ENCODE measurements at regions not wholly inside any gene's neighbourhood (a gene's known extent, or its start where the extent isn't known, plus 50 kb on each side); places are given as distances from the start of the nearest gene placed in this dataset.

DNA sequence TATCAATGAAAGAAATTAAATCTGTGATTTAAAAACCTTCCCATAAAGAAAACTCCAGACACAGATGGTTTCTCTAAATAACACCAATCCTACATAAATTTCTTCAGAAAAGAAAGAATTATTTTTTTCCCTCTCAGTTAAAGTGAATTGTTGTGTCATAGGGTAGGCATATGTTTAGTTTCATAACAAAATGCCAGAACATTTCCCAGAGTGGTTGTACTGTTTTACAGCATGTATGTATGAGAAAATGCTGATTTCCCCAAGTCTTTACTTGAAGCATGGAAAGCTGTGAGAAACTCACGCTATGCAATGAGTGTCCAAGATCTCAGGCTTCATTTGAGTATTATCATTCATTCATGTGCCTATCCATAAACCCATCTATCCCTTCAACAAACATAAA lies 582.5 kb downstream of the ELAVL2 start:
- no peaks in the 10 kb centered on the region for H3K9me1 ChIP-seq (ENCODE audit: control insufficient read depth, extremely low read depth, insufficient read depth, low read length)
- no peak overlapping the region for H2AFZ ChIP-seq (ENCODE audit: control insufficient read depth, low read length)
- H3K9ac ChIP-seq (ENCODE audit: control insufficient read depth, extremely low read depth, insufficient read depth, low read length) = no peak overlapping the region
- no peaks in the 10 kb centered on the region for H3K4me1 ChIP-seq (ENCODE audit: control insufficient read depth, extremely low read depth, insufficient read depth, low read length)
- H3K4me3 ChIP-seq (ENCODE audit: control insufficient read depth in 2 of 3, extremely low read depth in 1 of 3, insufficient read depth in 2 of 3, low read depth in 1 of 3, low read length in 3 of 3) = no peak overlapping the region
- FAIRE-seq (no peak), DNase-seq (ENCODE audit: low read depth, low spot score) (no peak)
- H3K36me3 ChIP-seq (ENCODE audit: control insufficient read depth in 2 of 2, extremely low read depth in 1 of 2, insufficient read depth in 2 of 2, low read length in 2 of 2) = no peaks in the 10 kb centered on the region
- dilution Hi-C loops (cut with MboI; ENCODE audit: extremely low pct_ligation_motif_present, low sequenced_read_pairs) = no loop called here
- H3K79me2 ChIP-seq (ENCODE audit: control insufficient read depth, insufficient read depth, low read length) = no peaks in the 10 kb centered on the region
- H4K20me1 ChIP-seq (ENCODE audit: control insufficient read depth, extremely low read depth, insufficient read depth, low read length) = no peaks in the 10 kb centered on the region
- H3K27me3 ChIP-seq (ENCODE audit: control insufficient read depth, extremely low read depth, insufficient read depth, low read length) = no peaks in the 10 kb centered on the region
- TF ChIP-seq, protein P1, sequence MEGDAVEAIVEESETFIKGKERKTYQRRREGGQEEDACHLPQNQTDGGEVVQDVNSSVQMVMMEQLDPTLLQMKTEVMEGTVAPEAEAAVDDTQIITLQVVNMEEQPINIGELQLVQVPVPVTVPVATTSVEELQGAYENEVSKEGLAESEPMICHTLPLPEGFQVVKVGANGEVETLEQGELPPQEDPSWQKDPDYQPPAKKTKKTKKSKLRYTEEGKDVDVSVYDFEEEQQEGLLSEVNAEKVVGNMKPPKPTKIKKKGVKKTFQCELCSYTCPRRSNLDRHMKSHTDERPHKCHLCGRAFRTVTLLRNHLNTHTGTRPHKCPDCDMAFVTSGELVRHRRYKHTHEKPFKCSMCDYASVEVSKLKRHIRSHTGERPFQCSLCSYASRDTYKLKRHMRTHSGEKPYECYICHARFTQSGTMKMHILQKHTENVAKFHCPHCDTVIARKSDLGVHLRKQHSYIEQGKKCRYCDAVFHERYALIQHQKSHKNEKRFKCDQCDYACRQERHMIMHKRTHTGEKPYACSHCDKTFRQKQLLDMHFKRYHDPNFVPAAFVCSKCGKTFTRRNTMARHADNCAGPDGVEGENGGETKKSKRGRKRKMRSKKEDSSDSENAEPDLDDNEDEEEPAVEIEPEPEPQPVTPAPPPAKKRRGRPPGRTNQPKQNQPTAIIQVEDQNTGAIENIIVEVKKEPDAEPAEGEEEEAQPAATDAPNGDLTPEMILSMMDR (optimal IDR thresholded peaks at IDR 0.05 in 1 of 3, IDR thresholded peaks at IDR 0.05 in 1 of 3, conservative IDR thresholded peaks at IDR 0.05 in 1 of 3; ENCODE audit: extremely low read depth in 1 of 3, insufficient read depth in 2 of 3, low read length in 3 of 3) = no peak
- no peak for TF ChIP-seq EZH2 (IDR thresholded peaks at IDR 0.05; ENCODE audit: low read length)
- H3K27ac ChIP-seq (ENCODE audit: control insufficient read depth, insufficient read depth, low read length) = no peak overlapping the region
- H3K9me3 ChIP-seq (ENCODE audit: control insufficient read depth, low read depth, low read length) = no peaks in the 10 kb centered on the region
- H3K4me2 ChIP-seq (ENCODE audit: control insufficient read depth, extremely low read depth, insufficient read depth, low read depth, low read length) = no peak overlapping the region

- dilution Hi-C loops (cut with MboI; ENCODE audit: extremely low pct_ligation_motif_present, low sequenced_read_pairs) = no loop called here
- no peak overlapping the region for H3K4me2 ChIP-seq (ENCODE audit: control insufficient read depth, extremely low read depth, insufficient read depth, low read depth, low read length)
- no peak for FAIRE-seq
These were observed 581.0 kb downstream of the ELAVL2 start for GRCh38 chr9:23245067-23245466.

More at GRCh38 chr9:23245067-23245466, 581.0 kb downstream of the ELAVL2 start:
- H3K4me1 ChIP-seq (ENCODE audit: control insufficient read depth, extremely low read depth, insufficient read depth, low read length) = no peaks in the 10 kb centered on the region
- H3K79me2 ChIP-seq (ENCODE audit: control insufficient read depth, insufficient read depth, low read length) = no peaks in the 10 kb centered on the region
- H2AFZ ChIP-seq (ENCODE audit: control insufficient read depth, low read length) = no peak overlapping the region
- TF ChIP-seq, protein P1 (optimal IDR thresholded peaks at IDR 0.05 in 1 of 3, IDR thresholded peaks at IDR 0.05 in 1 of 3, conservative IDR thresholded peaks at IDR 0.05 in 1 of 3; ENCODE audit: extremely low read depth in 1 of 3, insufficient read depth in 2 of 3, low read length in 3 of 3) = no peak
- no peaks in the 10 kb centered on the region for H3K9me1 ChIP-seq (ENCODE audit: control insufficient read depth, extremely low read depth, insufficient read depth, low read length)
- no peaks in the 10 kb centered on the region for H3K9me3 ChIP-seq (ENCODE audit: control insufficient read depth, low read depth, low read length)
- no peak overlapping the region for H3K9ac ChIP-seq (ENCODE audit: control insufficient read depth, extremely low read depth, insufficient read depth, low read length)
- H3K27me3 ChIP-seq (ENCODE audit: control insufficient read depth, extremely low read depth, insufficient read depth, low read length) = no peaks in the 10 kb centered on the region
- no peak overlapping the region for H3K4me3 ChIP-seq (ENCODE audit: control insufficient read depth in 2 of 3, extremely low read depth in 1 of 3, insufficient read depth in 2 of 3, low read depth in 1 of 3, low read length in 3 of 3)
- no peaks in the 10 kb centered on the region for H4K20me1 ChIP-seq (ENCODE audit: control insufficient read depth, extremely low read depth, insufficient read depth, low read length)
- H3K36me3 ChIP-seq (ENCODE audit: control insufficient read depth in 2 of 2, extremely low read depth in 1 of 2, insufficient read depth in 2 of 2, low read length in 2 of 2) = no peaks in the 10 kb centered on the region
- no peak for DNase-seq (ENCODE audit: low read depth, low spot score)
- no peak overlapping the region for H3K27ac ChIP-seq (ENCODE audit: control insufficient read depth, insufficient read depth, low read length)
